Common myeloid progenitor, CD34-positive (primary cell): ENCODE measurements at regions not wholly inside any gene's neighbourhood (a gene's known extent, or its start where the extent isn't known, plus 50 kb on each side); places are given as distances from the start of the nearest gene placed in this dataset.
"Not testable (repeated sequence)": the region's sequence is repeated elsewhere in the genome, so short reads cannot be mapped to it uniquely, and the experiment has no call there.

Source experiments
- CTCF ChIA-PET: fragments of 350-600 bp; sonication (Branson Sonifier 250); formaldehyde crosslinking; loops from one replicate; lab custom pipeline; 2021; ENCODE audit warnings: antibody characterized with exemption; lab: Charles Lee
- POLR2A ChIA-PET: fragments of 350-600 bp; sonication (Branson Sonifier 250); formaldehyde crosslinking; loops from one replicate; lab custom pipeline; 2021; ENCODE audit warnings: antibody characterized with exemption; lab: Charles Lee
- DNase-seq, 3 donors: peaks; one replicate each; pipeline versions ENCODE4 v3.0.0 to v3.0.0-alpha.2; 2013
- H3K27ac ChIP-seq, 2 experiments: 1 replicate in 1 of 2; 2 replicates in 1 of 2; pipeline ENCODE4 v1.7.0; 2013; ENCODE audit warnings: inconsistent platforms in 2 of 2, low read length in 2 of 2, mild to moderate bottlenecking in 2 of 2, low read depth in 1 of 2, moderate library complexity in 1 of 2; ENCODE audit not compliant: severe bottlenecking in 2 of 2, insufficient read depth in 1 of 2, poor library complexity in 1 of 2
- H3K27me3 ChIP-seq, 5 experiments: replicated peaks in 2 of 5; 1 replicate in 3 of 5; 2 replicates in 2 of 5; pipeline versions ENCODE4 v1.6.1 to v1.7.0; 2013; ENCODE audit warnings: low read length in 4 of 5, mild to moderate bottlenecking in 2 of 5, moderate library complexity in 2 of 5, inconsistent platforms in 1 of 5; ENCODE audit not compliant: insufficient read depth in 5 of 5, control insufficient read depth in 4 of 5
- H3K36me3 ChIP-seq, 4 experiments: 1 replicate in 2 of 4; 2 replicates in 2 of 4; pipeline versions ENCODE4 v1.6.1 to v1.7.0; 2013; ENCODE audit warnings: low read length in 3 of 4, control low read depth in 1 of 4, mild to moderate bottlenecking in 1 of 4; ENCODE audit not compliant: control insufficient read depth in 4 of 4, insufficient read depth in 4 of 4
- H3K4me1 ChIP-seq, 4 experiments: 1 replicate in 3 of 4; 2 replicates in 1 of 4; pipeline versions ENCODE4 v1.6.1 to v1.7.1; 2013; ENCODE audit warnings: low read length in 3 of 4, mild to moderate bottlenecking in 3 of 4, control low read depth in 1 of 4, inconsistent platforms in 1 of 4, moderate library complexity in 1 of 4; ENCODE audit not compliant: control insufficient read depth in 4 of 4, insufficient read depth in 4 of 4; ENCODE audit errors: control extremely low read depth in 1 of 4
- H3K4me3 ChIP-seq, 7 experiments: 1 replicate in 4 of 7; 2 replicates in 3 of 7; pipeline versions ENCODE4 v1.5.1 to v1.7.0; 2013; ENCODE audit warnings: mild to moderate bottlenecking in 7 of 7, low read length in 6 of 7, moderate library complexity in 6 of 7, inconsistent platforms in 2 of 7, low read depth in 2 of 7, control low read depth in 1 of 7; ENCODE audit not compliant: insufficient read depth in 4 of 7, control insufficient read depth in 1 of 7; ENCODE audit errors: extremely low read depth in 1 of 7
- H3K9me3 ChIP-seq, 5 experiments: 1 replicate in 4 of 5; 2 replicates in 1 of 5; pipeline versions ENCODE4 v1.6.1 to v1.7.1; 2013; ENCODE audit warnings: low read length in 4 of 5, mild to moderate bottlenecking in 2 of 5, inconsistent platforms in 1 of 5, low read depth in 1 of 5, moderate library complexity in 1 of 5; ENCODE audit not compliant: control insufficient read depth in 4 of 5, insufficient read depth in 2 of 5; ENCODE audit errors: control extremely low read depth in 1 of 5
- WGBS: methylation state at CpG from one replicate; pipeline ENCODE4 v1.1.5; 2013; ENCODE audit not compliant: insufficient coverage; 5-methylcytosine and 5-hydroxymethylcytosine counted together

DNA sequence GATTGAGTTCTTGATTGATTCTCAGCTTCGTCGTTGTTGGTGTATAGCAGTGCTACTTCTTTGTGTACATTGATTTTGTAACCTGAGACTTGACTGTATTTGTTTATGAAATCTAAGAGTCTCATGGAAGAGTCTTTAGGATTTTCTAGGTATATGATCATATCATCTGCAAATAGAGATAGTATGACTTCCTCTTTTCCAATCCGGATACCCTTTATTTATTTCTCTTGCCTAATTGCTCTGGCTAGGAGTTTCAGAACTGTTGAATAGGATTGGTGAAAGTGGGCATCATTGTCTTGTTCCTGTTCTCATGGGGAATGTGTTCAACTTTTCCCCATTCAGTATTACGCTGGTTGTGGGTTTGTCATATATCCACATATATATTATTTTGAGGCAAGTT lies 72.3 kb upstream of the ADORA2B start:
- H3K4me1 ChIP-seq, H3K27me3 ChIP-seq, H3K27ac ChIP-seq, POLR2A ChIA-PET, DNase-seq, H3K9me3 ChIP-seq, H3K36me3 ChIP-seq, H3K4me3 ChIP-seq, CTCF ChIA-PET: not testable (repeated sequence)
- WGBS = no CpG with 5 or more reads among the region's 4 CpGs

DNA sequence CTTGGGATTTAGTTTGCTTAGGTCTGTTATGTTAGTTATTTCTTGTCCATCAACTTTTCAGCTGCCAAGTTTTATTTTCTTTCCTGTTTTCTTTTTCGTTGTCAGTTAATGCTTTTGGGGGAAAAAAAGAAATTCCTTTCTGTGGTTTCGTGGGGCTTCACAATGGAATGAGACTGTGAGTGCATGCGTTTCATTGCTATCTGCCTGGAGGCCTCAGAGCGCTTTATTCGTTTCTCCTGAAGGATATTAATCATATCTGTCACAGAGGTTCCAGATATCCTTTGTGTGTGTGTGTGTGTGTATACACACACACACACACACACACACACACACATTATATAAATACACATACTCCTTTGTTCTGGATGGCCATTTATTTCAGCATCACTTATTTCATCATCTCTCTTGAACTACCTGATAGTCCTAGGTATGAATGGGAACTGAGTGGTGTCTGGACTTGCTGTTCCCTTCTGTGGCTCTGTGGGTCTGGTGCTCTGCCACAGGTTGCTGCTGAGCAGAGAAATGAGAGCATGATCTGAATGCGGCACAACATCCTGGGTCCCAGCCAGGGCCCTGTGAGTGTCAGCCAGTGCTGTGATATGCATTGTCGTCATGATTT lies 66.9 kb upstream of the ADORA2B start:
- CTCF ChIA-PET, H3K4me3 ChIP-seq, H3K36me3 ChIP-seq, H3K4me1 ChIP-seq, DNase-seq, POLR2A ChIA-PET, H3K27ac ChIP-seq, H3K27me3 ChIP-seq, H3K9me3 ChIP-seq: not testable (repeated sequence)
- 100% methylated on average over 1 of the region's 7 CpGs for WGBS

DNA sequence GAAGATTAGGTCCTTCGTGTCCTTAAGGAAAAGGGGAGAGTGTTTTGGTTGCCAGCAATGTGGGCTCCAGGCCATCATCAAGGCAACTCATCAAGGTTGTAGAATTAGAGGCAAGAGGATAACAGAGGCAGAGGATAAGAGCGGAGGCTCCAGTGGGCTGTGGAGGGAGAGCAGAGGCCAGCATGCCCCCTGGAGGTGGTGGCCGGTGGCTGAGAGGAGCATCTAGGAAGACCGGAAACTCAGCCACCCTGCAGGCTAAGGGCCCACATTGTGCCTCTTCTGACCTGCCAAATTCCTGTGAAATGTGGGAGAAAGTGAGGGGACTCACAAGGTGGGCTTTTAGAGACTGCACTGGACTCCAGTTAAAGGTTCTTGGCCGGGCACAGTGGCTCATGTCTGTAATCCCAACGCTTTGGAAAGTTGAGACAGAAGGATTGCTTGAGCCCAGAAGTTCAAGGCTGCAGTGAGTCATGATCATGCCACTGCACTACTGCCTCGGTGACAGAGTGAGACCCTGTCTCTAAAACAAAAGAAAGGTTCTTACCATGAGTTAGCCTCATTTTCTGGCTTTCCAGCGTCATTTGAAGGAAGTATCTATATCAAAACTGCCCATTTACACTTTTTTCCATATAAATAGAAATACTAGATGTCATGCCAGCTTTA lies 62.7 kb upstream of the ADORA2B start:
- Histone ChIP-seq H3K4me3 (no peak overlapping the region), H3K27me3 (peaks cover 0 to 2% (median 0%) of the 10 kb centered on the region in 5 experiments), H3K4me1 (peaks cover 0 to 21% (median 11%) of the 10 kb centered on the region in 4 experiments), H3K9me3 (no peaks in the 10 kb centered on the region), H3K36me3 (no peaks in the 10 kb centered on the region), H3K27ac (no peak overlapping the region)
- ChIA-PET CTCF (no interaction called here), POLR2A (no interaction called here)
- DNase-seq = no peak
- WGBS = 97% methylated on average over 6 of the region's 8 CpGs

DNA sequence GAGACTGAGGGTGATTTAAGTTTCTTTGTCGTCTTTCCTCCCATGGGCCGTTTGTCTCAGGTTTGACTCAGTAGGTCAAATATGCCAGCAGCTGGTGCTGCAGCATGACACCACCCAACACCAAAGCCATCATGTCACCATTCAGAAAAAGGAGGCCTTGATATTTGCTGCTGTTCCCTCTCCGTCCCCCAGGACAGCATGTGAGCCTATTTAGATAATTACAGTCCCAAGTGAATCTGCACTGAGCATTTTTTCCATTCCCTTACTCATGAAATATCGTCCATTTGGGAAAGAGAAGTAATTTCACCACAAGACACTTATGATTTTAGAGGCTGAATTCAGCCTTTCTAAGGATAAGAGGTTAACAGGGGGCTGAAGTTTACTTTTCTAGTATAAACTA lies 62.2 kb upstream of the ADORA2B start:
- Histone ChIP-seq H3K36me3 (no peaks in the 10 kb centered on the region), H3K4me1 (peaks cover 0 to 24% (median 11%) of the 10 kb centered on the region in 4 experiments), H3K27me3 (peaks cover 0 to 2% (median 0%) of the 10 kb centered on the region in 5 experiments), H3K9me3 (no peaks in the 10 kb centered on the region), H3K4me3 (no peak overlapping the region), H3K27ac (no peak overlapping the region)
- WGBS = no CpG with 5 or more reads among the region's 4 CpGs
- CTCF ChIA-PET = no interaction called here
- POLR2A ChIA-PET = no interaction called here
- DNase-seq = no peak

DNA sequence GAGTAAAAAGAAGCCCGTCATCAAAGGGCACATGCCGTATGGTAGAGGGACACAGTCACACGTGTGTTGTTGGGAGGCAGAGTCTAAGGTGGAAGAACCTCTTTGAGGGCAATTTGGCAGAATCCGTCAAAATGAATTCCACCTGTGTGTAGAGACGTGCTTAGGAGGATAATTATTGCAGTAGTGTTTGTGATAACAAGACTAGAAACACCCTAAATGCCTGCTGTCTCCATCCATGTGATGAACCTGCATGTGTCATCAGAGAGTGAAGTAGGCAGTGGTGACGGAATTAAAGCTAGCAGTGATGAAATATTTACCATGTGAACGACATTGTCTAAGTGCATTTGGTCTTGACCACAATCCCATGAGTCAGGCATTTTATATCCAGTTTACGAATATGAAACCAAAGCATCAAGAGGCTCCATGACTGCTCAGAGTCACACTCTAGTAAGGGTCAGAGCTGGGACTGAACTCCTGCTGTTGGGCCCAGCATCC lies 61.3 kb upstream of the ADORA2B start:
- Histone ChIP-seq H3K27ac (no peak overlapping the region), H3K9me3 (no peaks in the 10 kb centered on the region), H3K4me1 (peaks cover 0 to 24% (median 11%) of the 10 kb centered on the region in 4 experiments), H3K36me3 (no peaks in the 10 kb centered on the region), H3K27me3 (peaks cover 0 to 2% (median 0%) of the 10 kb centered on the region in 5 experiments), H3K4me3 (no peak overlapping the region)
- peak in 2 of 3 donors; percentile 66 to 76 for DNase-seq
- WGBS = 95% methylated on average over 6 of the region's 8 CpGs
- POLR2A ChIA-PET = no interaction called here
- CTCF ChIA-PET = no interaction called here

DNA sequence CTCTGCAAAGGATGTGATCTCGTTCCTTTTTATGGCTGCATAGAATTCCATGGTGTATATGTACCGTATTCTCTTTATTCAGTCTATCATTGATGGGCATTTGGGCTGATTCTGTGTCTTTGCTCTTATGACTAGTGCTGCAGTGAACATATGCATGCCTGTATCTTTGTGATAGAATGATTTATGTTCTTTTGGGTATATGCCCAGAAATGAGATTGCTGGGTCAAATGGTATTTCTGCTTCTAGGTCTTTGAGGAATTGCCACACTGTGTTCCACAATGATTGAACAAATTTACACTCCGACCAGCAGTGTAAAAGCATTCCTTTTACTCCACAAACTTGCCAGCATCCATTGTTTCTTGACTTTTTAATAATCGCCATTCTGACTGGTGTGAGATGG lies 60.2 kb upstream of the ADORA2B start:
- POLR2A ChIA-PET = no interaction called here
- Histone ChIP-seq H3K36me3 (no peaks in the 10 kb centered on the region), H3K27me3 (peaks cover 0 to 2% (median 0%) of the 10 kb centered on the region in 5 experiments), H3K9me3 (no peaks in the 10 kb centered on the region), H3K4me3 (no peak overlapping the region), H3K27ac (no peak overlapping the region), H3K4me1 (peaks cover 0 to 24% (median 11%) of the 10 kb centered on the region in 4 experiments)
- DNase-seq = peak in 2 of 3 donors; percentile 28 to 53
- 94% methylated on average over 2 of the region's 4 CpGs for WGBS
- CTCF ChIA-PET = no interaction called here

DNA sequence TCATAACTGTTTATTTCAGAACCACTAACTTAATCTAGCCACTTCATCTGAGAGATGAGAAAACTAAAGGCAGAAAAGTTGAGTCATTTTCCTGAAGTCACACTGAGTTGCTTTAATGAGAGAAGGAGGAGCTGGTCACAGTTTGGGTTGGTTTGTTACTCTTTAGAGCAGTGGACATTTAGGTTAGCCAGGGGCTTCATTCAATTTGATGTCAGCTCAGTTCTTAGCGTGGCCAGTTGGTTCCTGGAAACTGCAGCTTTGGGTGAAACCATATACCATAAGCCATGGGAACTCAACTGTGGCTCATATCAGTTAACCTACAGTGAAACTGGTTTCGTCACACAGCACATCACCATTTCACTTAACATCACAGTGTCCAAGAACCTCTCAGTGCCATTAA lies 59.2 kb upstream of the ADORA2B start:
- H3K9me3 ChIP-seq = no peaks in the 10 kb centered on the region
- 100% methylated on average over 2 of the region's 2 CpGs for WGBS
- peaks cover 0 to 24% (median 11%) of the 10 kb centered on the region in 4 experiments for H3K4me1 ChIP-seq
- H3K27ac ChIP-seq = no peak overlapping the region
- CTCF ChIA-PET = no interaction called here
- POLR2A ChIA-PET = no interaction called here
- H3K36me3 ChIP-seq = no peaks in the 10 kb centered on the region
- H3K4me3 ChIP-seq = no peak overlapping the region
- H3K27me3 ChIP-seq = peaks cover 0 to 2% (median 0%) of the 10 kb centered on the region in 5 experiments
- DNase-seq = peak in 1 of 3 donors; percentile 29
